ENCODE measurements at regions not wholly inside any gene's neighbourhood (a gene's known extent, or its start where the extent isn't known, plus 50 kb on each side); places are given as distances from the start of the nearest gene placed in this dataset.
A peak's percentile ranks its signal among the peaks of the same experiment; 100 is the strongest.

GRCh38 chr4:128591482-128591881 lies 218.0 kb upstream of the JADE1 start:
- no peak overlapping the region for H3K4me3 ChIP-seq (ENCODE audit: low read depth, low read length)
- Mint-ChIP-seq H3K4me3 (ENCODE audit: unreplicated experiment) (no peak overlapping the region), H3K4me1 (ENCODE audit: low read depth, unreplicated experiment) (peaks cover 12% of the 10 kb centered on the region), H3K27me3 (ENCODE audit: insufficient read depth, unreplicated experiment) (no peaks in the 10 kb centered on the region), H3K36me3 (ENCODE audit: insufficient read depth, unreplicated experiment) (peaks cover 5% of the 10 kb centered on the region), H3K27ac (ENCODE audit: unreplicated experiment) (peak overlapping the region; percentile 14), H3K9me3 (ENCODE audit: unreplicated experiment) (peaks cover 37% of the 10 kb centered on the region)
- peaks cover 19% of the 10 kb centered on the region; the same call in 1 of the 2 replicates for H3K4me1 ChIP-seq
- no peak for TF ChIP-seq CTCF (IDR thresholded peaks at IDR 0.05; ENCODE audit: insufficient read depth in 1 of 2, low read depth in 1 of 2, low read length in 1 of 2, severe bottlenecking in 1 of 2, unreplicated experiment in 1 of 2)
- POLR2A ChIA-PET: no interaction called here
- peak in 1 of 2 experiments; percentile 22 for DNase-seq
- intact Hi-C loops (cut with micrococcal nuclease; ENCODE audit: unreplicated experiment): no loop called here
- BruUV-seq (replicated peaks): no TSS peak
- no peaks in the 10 kb centered on the region for H3K27me3 ChIP-seq (replicated peaks; ENCODE audit: control insufficient read depth, insufficient read depth, low read length)
- peaks cover 11% of the 10 kb centered on the region for H3K9me3 ChIP-seq
- H3K36me3 ChIP-seq (ENCODE audit: control insufficient read depth, insufficient read depth, low read length): no peaks in the 10 kb centered on the region
- CTCF ChIA-PET: no interaction called here

GRCh38 chr4:128590773-128591172 lies 218.7 kb upstream of the JADE1 start:
- no peak for DNase-seq
- H3K4me1 ChIP-seq: peaks cover 15% of the 10 kb centered on the region; the same call in 1 of the 2 replicates
- no peaks in the 10 kb centered on the region for H3K36me3 ChIP-seq (ENCODE audit: control insufficient read depth, insufficient read depth, low read length)
- ChIA-PET CTCF (no interaction called here), POLR2A (no interaction called here)
- H3K27me3 Mint-ChIP-seq (ENCODE audit: insufficient read depth, unreplicated experiment): no peaks in the 10 kb centered on the region
- peaks cover 2% of the 10 kb centered on the region for H3K36me3 Mint-ChIP-seq (ENCODE audit: insufficient read depth, unreplicated experiment)
- H3K27me3 ChIP-seq (replicated peaks; ENCODE audit: control insufficient read depth, insufficient read depth, low read length): no peaks in the 10 kb centered on the region
- peaks cover 7% of the 10 kb centered on the region for H3K4me1 Mint-ChIP-seq (ENCODE audit: low read depth, unreplicated experiment)
- no TSS peak for BruUV-seq (replicated peaks)
- TF ChIP-seq CTCF (IDR thresholded peaks at IDR 0.05; ENCODE audit: insufficient read depth in 1 of 2, low read depth in 1 of 2, low read length in 1 of 2, severe bottlenecking in 1 of 2, unreplicated experiment in 1 of 2): no peak
- peaks cover 7% of the 10 kb centered on the region; the same call in 1 of the 2 replicates for H3K9me3 ChIP-seq
- H3K4me3 Mint-ChIP-seq (ENCODE audit: unreplicated experiment): no peak overlapping the region
- H3K9me3 Mint-ChIP-seq (ENCODE audit: unreplicated experiment): peaks cover 30% of the 10 kb centered on the region
- intact Hi-C loops (cut with micrococcal nuclease; ENCODE audit: unreplicated experiment): no loop called here
- H3K27ac Mint-ChIP-seq (ENCODE audit: unreplicated experiment): peak overlapping the region; percentile 14
- H3K4me3 ChIP-seq (ENCODE audit: low read depth, low read length): no peak overlapping the region

- CTCF ChIA-PET: no interaction called here
- peaks cover 7% of the 10 kb centered on the region; the same call in 1 of the 2 replicates for H3K9me3 ChIP-seq
- Mint-ChIP-seq H3K4me3 (ENCODE audit: unreplicated experiment) (no peak overlapping the region), H3K4me1 (ENCODE audit: low read depth, unreplicated experiment) (peaks cover 7% of the 10 kb centered on the region), H3K27ac (ENCODE audit: unreplicated experiment) (no peak overlapping the region), H3K27me3 (ENCODE audit: insufficient read depth, unreplicated experiment) (no peaks in the 10 kb centered on the region), H3K36me3 (ENCODE audit: insufficient read depth, unreplicated experiment) (no peaks in the 10 kb centered on the region), H3K9me3 (ENCODE audit: unreplicated experiment) (peaks cover 25% of the 10 kb centered on the region)
- no peak for TF ChIP-seq CTCF (IDR thresholded peaks at IDR 0.05; ENCODE audit: insufficient read depth in 1 of 2, low read depth in 1 of 2, low read length in 1 of 2, severe bottlenecking in 1 of 2, unreplicated experiment in 1 of 2)
- H3K4me3 ChIP-seq (ENCODE audit: low read depth, low read length): no peak overlapping the region
- DNase-seq: no peak
- no peaks in the 10 kb centered on the region for H3K27me3 ChIP-seq (replicated peaks; ENCODE audit: control insufficient read depth, insufficient read depth, low read length)
- POLR2A ChIA-PET: no interaction called here
- H3K36me3 ChIP-seq (ENCODE audit: control insufficient read depth, insufficient read depth, low read length): no peaks in the 10 kb centered on the region
- BruUV-seq (replicated peaks): no TSS peak
- intact Hi-C loops (cut with micrococcal nuclease; ENCODE audit: unreplicated experiment): no loop called here
- H3K4me1 ChIP-seq: peaks cover 15% of the 10 kb centered on the region; the same call in 1 of the 2 replicates
These were observed 219.3 kb upstream of the JADE1 start for GRCh38 chr4:128590034-128590740.

All from Caco-2 (cell line).